ENCODE measurements at regions not wholly inside any gene's neighbourhood (a gene's known extent, or its start where the extent isn't known, plus 50 kb on each side); places are given as distances from the start of the nearest gene placed in this dataset.
A peak's percentile ranks its signal among the peaks of the same experiment; 100 is the strongest.
"Not testable (repeated sequence)": the region's sequence is repeated elsewhere in the genome, so short reads cannot be mapped to it uniquely, and the experiment has no call there.

DNA sequence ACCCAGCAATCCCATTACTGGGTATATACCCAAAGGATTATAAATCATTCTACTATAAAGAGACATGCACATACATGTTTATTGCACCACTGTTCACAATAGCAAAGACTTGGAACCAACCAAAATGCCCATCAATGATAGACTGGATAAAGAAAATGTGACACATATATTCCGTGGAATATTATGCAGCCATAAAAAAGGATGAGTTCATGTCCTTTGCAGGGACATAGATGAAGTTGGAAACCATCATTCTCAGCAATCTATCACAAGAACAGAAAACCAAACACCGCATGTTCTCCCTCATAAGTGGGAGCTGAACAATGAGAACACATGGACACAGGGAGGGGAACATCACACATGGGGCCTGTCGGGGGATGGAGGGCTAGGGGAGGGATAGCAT lies 113.2 kb upstream of the PRSS1 start:
- not testable (repeated sequence) for DNase-seq

DNA sequence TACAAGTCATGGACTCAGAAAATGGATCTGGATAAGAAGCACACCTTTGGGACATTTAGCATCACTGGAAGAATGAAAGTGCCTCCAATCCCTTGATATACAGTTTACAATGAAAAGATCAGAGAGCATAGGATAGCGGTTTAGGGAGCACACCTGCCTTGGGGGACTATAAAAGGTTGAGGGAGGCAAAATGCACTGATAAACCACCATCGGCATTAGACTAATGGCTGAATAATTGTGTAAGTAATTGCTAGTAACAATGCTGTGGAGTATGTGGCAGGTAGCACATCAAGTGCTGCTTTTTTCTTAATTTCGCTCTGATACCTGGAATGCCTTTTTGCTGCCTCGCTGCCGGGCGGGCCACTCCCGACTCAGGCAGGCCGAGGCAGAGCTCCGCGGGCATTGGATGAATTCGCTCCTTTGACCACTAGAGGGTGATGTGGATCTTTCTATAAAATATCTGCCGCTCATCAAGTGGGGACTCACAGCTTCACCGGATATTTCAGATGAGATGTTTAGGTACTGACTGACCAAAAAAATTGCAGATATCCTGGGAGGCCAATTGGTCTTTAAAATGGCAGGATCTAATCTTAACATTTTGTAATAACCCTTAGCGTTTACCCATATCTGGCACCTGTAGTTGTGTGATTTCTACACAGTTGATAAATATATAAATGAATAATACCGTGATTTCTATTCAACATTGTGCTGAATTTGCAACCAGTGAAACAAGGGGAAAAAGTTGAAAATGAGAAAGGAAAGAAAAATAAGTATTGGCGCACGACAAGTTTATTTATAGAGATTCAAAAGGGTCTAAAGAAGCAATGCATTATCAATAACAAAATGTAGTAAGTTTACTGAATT lies 116.8 kb upstream of the PRSS1 start:
- peak; percentile 58 for DNase-seq

DNA sequence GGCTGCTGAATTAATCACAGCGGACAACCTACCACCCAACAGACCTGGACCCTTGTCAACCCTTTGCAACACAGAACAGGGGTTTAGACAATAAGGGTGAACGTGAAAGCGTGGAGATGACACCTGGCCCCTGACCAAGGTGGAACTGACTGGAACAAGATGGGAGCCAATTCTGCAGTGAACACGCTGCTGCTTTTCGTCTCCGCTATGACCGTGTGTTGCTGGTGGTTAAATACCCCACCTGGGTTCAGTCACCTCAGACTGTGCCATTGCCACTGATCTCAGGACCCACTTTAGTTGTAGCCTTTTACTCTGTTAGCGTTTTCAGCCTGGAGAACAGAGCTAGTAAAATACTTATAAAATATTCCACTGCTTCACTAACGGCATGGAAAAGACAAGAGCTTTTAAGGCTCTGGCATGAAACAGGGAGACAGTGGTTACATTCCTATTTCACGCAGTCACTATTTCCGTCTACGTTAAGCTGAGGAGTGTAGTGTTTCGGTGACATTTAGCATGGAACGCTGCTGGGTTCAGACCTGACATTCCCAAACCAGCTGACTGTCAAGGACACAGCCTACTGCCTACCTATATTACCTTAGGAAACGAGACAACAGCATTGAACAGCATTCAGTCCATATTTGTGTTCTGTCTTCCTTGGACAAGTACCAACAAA lies 119.5 kb upstream of the PRSS1 start:
- DNase-seq: no peak

DNA sequence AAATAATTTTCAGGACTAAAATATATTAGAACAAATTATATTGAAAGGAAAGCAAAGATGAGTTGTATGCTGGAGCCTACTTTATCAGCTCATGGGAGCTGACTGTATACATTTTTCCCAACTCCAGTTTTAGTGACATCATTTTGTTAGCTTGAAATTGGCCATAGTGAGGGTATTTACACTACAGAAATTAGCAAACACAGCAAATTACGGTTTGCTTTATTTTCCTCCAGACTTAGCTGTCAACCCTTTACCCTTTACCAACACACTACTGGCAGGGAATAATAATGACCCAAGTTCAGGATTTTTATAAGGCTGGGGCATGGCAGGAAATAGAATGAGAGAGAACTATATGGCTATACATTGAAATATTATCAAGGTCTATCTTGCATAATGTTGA lies 120.3 kb upstream of the PRSS1 start:
- DNase-seq: no peak

DNA sequence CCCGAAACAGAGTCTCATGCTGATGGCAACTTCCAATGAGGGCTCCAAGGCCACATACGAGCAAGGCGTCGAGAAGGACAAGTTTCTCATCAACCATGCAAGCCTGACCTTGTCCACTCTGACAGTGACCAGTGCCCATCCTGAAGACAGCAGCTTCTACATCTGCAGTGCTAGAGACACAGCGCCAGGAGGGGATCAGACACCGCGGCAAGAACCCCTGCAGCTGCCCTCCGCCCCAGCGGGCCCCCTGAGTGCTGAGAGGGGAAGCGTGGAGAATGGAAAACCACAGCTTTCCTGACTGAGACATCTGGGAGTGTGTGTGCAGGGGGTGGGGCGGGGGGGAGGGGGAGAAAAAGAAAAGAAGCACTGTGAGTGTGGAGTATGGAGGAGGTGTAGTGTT lies 122.0 kb upstream of the PRSS1 start:
- DNase-seq: not testable (repeated sequence)

DNA sequence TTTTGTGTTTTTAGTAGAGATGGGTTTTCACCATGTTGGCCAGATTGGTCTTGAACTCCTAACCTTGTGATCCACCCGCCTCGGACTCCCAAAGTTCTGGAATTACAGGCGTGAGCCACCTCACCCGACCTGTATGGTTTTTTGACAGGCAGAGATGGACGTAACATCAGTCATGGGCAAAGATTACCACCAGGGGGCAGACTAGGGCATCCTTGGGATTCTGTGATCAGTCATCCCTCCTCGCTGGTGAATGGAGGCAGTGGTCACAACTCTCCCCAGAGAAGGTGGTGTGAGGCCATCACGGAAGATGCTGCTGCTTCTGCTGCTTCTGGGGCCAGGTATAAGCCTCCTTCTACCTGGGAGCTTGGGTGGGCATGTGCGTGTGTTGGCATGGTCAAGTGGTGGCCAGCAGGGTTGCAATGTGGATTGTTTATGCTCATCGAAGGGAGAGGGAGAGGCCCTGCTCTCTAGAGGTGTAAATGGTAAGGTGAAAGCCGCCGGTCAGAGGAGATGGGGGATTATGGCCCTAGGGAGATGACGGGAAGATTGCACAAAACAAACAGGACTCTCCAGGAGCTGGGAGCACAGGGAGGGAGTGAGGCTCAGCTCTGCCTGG lies 122.7 kb upstream of the PRSS1 start:
- DNase-seq: peak; percentile 81

DNA sequence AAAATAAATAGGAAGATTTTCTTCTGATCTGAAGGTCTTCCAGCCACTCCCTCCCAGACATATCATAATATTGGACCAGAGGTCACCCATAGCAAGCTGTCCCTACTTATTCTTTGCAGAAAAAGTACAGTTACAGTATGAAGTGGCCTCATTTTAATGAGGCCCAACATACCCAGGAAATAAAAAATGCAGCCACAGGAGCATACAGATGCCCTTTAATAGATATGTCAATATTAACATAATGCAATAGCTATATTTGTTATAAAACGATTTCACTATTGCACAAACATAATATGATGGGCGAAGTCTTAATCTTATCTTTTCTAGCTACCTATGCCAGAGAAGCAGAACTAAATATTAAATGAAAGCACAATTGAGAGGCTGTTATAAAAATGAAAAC lies 124.1 kb upstream of the PRSS1 start:
- DNase-seq: not testable (repeated sequence)

DNA sequence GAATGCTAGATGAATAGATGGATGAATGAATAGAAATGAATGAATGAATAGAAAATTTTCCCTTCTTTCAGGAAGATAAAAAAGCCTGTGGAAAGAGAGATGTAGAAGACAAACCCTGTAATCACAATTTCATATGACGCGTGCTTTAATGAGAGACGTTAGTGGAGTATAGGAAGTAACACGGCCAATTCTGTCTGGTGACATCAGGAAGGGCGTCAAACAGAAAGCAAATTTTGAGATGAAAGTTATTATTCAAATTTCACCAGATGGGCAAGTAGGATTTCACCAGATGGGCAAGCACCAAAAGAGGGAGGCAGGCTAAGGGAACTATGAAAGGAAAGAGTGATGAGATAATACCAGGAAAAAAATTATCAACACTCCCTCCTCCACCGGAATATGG lies 128.9 kb upstream of the PRSS1 start:
- DNase-seq: no peak

DNA sequence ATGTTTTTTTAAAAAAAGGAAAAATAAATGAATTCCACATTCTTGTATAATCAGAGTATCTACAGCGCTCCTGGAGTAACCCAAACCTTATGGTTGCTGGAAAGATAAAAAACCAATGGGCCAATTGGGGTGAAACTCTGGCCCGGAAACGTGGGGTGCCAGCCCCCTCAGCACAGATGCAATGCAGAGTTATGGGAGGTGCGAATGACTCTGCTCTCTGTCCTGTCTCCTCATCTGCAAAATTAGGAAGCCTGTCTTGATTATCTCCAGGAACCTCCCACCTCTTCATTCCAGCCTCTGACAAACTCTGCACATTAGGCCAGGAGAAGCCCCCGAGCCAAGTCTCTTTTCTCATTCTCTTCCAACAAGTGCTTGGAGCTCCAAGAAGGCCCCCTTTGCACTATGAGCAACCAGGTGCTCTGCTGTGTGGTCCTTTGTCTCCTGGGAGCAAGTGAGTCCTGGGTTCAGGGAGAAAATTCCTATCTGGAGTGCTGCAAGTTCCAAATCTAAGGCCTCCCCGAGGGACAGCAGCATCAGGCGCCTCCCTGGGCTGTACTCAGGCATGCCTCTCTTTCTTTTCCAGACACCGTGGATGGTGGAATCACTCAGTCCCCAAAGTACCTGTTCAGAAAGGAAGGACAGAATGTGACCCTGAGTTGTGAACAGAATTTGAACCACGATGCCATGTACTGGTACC lies 130.5 kb upstream of the PRSS1 start:
- DNase-seq: no peak

DNA sequence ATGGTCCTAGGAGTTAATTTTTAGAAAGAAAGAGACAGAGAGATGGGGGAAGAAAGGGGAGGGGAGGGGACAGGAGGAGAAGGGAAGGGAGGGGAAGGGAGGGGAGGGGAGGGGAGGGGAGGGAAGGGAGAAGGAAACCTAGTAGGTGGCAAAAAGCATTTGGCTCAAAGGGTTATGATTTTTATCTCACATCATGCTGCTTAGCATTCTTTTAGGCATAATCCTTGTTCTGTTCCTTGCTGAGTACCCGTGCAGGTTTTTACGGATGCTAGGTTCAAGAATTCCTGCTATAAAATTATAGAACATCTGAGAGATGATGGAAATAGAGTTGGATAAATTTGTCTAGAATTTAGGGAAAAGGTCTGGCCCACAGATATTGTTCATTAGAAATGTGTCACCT lies 132.4 kb upstream of the PRSS1 start:
- no peak for DNase-seq

DNA sequence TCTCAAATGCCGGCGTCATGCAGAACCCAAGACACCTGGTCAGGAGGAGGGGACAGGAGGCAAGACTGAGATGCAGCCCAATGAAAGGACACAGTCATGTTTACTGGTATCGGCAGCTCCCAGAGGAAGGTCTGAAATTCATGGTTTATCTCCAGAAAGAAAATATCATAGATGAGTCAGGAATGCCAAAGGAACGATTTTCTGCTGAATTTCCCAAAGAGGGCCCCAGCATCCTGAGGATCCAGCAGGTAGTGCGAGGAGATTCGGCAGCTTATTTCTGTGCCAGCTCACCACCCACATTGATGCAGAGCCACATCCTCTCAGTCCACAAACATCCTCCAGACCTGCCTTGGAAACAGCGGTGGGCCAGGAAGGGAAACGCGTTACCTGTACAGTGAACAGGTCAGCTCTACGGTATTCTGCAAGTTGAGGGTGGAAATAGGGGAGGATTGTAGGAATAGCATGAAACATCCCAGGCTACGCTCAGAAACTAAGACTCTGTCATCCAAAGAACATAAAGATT lies 133.1 kb upstream of the PRSS1 start:
- no peak for DNase-seq

DNA sequence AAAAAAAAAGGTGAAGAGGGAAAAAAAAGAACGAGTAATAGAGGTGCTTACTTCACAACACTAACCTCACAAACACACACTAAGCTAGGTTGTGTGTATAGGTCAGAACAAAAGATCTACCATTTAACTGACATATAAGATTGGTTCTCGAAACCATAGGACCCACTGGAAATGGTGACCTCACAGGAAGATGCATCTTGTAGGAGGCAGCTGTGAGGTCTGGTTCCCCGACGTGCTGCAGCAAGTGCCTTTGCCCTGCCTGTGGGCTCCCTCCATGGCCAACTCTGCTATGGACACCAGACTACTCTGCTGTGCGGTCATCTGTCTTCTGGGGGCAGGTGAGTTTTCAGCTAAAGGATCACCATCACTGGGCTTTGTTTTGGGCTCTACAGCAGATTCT lies 133.8 kb upstream of the PRSS1 start:
- DNase-seq: no peak

DNA sequence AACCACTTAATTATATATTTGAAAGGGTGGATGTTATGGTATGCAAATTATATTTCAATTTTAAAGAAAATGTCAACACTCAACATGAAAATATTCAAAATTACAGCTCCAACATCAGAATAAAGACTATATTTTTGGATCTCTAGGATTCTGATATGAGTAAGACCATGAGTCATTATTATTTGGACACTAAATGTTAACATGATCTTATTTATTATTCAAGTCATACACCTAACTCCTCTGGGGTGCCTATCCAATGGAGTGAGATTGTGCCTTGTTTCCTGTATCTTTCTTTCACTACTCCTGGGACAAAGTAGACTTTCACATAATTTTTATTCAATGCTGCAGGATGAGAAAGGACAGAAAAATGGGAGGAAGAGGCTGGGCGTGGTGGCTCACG lies 135.2 kb upstream of the PRSS1 start:
- DNase-seq: no peak

DNA sequence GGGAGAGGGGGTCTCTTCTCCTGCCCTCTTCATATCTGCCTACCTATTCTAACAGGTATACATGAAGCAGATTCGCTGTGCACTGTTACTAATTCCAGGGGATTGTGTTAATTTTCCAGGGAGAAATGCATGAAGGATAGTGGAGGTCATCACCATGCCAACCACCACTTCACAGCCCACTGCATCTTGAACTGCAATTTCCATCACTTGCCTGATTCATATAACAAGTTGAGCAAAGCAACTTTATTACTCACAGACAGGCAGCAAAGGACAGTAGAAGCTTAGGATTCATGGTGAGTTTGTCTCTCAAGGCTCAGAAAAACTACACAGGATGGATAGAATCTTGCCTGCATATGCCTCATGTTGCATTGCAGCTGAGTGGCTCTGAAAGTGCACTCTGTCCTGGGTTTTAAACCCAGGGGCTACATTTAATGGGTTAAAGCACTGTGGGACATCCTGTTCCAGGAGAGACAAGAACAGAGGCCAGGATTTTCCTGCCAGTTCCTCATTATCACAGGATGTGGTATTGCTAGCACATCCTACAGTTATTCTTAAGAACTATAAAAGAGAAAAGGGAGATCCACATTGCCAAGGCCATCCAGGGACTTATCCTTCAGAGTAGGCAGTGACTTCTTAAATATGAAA lies 136.9 kb upstream of the PRSS1 start:
- DNase-seq: no peak

DNA sequence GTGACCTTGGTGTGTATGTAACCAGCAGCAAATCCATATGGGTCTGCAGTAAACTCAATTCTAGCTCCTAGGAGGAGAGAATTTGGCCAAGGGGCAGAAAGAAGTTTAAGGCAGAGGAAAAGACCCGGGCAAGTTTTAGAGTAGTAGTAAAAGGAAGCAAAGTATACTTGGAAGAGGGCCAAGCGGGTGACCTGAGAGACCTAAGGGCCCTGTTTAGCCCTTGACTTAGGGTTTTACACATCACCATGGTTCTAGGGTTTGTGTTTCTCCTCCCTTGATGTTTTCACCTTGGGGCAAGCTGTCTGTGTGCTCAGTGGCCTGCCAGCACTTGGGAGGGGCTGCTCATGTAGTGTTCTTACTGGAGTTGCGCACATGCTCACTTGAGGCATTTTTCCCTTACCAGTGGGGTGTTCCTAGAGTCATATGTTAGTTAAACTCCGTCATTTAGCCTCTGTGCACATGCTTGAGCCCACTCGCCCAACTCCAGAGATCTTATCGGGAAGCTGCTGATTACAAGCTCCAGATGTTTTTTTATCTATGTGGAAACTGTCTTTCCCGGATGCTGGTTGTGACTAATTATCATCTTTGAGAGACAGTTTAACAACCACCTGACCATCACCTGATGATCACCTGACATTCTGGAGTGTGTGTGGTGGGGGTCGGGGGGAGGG lies 137.6 kb upstream of the PRSS1 start:
- no peak for DNase-seq

DNA sequence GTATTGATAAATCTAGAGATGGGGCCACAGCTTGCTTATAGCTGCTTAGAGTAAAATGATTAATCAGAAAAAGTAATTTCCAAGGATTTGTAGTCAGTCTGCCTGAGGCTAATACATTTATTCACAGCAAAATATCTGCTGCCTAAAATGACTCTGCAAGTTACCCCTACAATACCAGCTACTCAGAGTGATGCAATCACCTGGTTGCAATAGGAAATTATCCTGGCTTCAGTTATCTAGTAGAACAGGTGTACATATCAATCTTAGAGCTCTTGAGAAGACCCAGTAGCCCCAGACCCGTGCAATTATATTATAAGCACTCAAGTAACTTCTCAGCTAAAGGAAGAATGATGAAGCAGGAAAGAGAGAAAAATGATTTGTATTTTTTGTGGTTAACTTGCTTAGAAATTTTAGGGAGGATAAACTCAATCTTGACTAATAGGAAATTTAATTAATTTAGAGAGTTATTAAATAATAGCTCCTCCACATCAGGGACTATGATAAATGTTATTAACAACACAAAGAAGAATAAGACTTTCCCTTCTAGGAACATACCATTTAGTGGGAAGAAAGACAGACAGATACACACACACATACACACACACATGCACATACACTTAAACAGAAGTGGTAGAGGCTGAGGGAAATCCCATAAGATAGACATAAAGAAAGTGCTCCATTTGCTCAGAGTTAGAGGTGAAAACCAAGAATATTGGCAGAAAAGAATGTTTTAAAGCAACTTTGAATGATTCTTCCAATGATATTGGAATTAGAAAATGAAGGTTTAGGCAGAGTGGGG lies 140.4 kb upstream of the PRSS1 start:
- no peak for DNase-seq

DNA sequence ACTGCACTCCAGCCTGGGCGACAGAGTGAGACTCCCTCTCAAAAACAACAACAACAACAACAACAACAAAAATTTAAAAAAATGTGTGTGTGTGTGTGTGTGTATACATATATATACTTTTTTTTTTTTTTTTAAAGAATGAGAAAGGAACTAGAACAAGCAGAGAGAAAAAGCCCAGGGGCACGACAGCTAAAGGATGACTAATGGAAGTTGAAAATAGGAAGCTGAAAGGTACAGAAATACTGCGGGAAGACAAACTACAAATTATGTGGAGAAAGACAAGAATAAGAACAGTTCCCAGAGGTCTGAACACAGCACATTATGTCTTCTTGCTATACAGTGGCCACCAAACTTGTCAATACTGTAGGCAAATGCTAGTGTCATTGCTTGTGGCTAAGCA lies 141.9 kb upstream of the PRSS1 start:
- DNase-seq: no peak

DNA sequence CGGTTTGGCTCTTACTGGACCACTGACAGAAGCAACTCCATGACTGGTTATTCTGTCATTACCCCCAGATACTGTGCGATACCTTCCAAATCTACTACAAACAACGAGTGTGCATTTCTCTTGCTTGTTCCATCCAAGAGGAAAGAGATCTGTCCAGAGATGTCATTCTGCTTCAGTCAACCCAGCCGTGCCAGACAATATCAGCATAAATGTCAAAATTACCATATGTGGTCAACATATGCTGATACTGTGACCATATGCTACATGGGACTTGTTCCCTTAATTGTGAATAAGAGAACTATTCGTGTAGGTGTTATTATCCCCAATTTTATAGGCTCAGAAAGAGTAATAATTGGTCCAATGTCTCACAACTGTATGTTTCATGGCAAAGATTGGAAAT lies 143.2 kb upstream of the PRSS1 start:
- DNase-seq: no peak

DNA sequence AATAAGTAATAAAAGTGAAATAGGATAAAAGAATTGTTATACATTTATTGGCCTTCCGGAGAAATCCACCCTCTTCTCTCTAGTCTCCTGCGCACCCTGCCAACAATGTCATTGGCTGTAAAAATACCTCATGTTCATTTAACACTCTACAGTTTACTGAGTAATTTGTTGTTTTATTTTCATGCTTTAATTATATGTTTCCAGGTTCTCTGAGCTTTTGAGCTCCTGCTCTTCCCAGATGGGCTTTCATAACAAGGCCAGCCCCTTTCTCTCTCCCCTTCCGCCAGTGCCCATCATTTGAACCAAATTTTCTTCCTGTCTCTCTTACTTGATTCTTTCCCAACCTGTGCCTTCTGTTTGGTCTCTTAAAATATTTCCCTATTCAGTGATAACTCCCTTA lies 144.6 kb upstream of the PRSS1 start:
- DNase-seq: no peak

DNA sequence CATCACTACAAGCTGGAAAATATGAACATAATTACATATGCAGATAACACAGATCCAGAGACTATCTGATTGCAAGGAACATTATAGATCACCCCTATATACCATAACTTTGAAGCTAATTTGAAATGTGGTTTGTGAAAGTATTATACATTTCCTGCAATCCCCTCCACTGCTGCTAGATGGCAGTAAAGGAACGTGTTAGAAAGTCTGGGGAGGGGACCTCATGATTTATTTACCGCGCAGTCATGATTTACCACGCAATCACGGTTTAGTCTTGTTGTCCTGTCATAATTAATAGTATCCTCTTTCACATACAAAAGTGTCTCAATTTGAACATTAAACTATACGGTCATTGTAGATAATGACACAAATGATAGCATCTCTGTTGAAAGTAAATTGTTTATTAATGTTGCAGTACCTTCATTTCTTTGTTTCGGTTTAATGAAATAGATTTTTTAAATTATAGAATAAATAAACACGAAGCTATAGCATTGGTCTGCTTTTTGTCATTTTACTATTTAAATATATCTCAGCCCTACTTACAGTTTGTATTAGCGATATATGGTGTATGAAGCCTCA lies 145.3 kb upstream of the PRSS1 start:
- peak; percentile 60 for DNase-seq

DNA sequence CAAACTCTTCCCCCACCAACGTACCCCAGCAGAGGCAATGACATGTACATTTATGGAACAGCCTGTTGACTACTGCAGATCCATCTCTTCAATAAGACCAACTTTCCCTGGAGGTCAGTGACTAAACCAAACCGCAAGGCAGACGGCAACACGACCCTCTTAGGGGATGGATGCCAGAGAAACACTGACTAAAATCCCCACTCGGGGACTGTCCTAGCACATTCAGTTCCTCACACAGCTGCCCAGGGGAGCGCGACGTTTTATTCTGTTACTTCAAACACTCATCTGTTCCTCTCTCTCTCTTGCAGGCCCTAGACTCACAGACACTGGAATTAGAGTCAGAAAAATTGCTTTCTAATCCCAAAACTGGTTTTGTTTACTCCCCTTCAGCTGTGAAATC lies 146.5 kb upstream of the PRSS1 start:
- no peak for DNase-seq
